ENCODE measurements at regions not wholly inside any gene's neighbourhood (a gene's known extent, or its start where the extent isn't known, plus 50 kb on each side); places are given as distances from the start of the nearest gene placed in this dataset.

DNA sequence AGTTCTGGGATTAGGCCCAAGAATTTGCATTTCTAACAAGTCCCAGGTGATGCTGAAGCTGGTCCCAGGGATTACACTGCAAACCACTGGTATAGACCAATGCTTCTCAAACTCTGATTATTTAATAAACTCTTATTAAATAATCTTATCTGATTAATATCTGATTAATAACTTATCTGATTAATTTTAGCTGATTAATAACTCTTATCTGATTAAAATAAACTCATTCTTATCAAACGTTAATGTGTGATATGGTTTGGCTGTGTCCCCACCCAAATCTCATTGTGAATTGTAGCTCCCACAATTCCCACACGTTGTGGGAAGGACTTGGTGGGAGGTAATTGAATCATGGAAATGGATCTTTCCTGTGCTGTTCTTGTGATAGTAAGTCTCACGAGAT, 78.6 kb upstream of the TANC2 start:
- Histone ChIP-seq H3K36me3 (ENCODE audit: control insufficient read depth in 4 of 4, insufficient read depth in 3 of 4, low read depth in 1 of 4, low read length in 3 of 4) (no peaks in the 10 kb centered on the region), H3K9me3 (ENCODE audit: control insufficient read depth in 4 of 4, low read length in 3 of 4) (no peaks in the 10 kb centered on the region), H3K27ac (ENCODE audit: low read depth in 1 of 2, low read length in 2 of 2) (no peak overlapping the region), H3K9ac (ENCODE audit: low read depth in 1 of 2, low read length in 2 of 2) (no peak overlapping the region), H3K27me3 (ENCODE audit: control insufficient read depth in 4 of 4, insufficient read depth in 4 of 4, low read length in 3 of 4) (peaks cover 0 to 3% (median 1%) of the 10 kb centered on the region in 4 donors), H3K4me3 (ENCODE audit: low read depth in 1 of 3, low read length in 3 of 3) (no peak overlapping the region), H3K4me1 (ENCODE audit: control insufficient read depth in 4 of 4, insufficient read depth in 4 of 4, low read length in 3 of 4) (no peaks in the 10 kb centered on the region)
- 66% methylated on average over 3 of the region's 3 CpGs for WGBS
- no peak for DNase-seq (ENCODE audit: low spot score)
- TF ChIP-seq FOXA1 (IDR thresholded peaks at IDR 0.05) (no peak), HNF4G (IDR thresholded peaks at IDR 0.05) (no peak)
- TF ChIP-seq, protein P1, sequence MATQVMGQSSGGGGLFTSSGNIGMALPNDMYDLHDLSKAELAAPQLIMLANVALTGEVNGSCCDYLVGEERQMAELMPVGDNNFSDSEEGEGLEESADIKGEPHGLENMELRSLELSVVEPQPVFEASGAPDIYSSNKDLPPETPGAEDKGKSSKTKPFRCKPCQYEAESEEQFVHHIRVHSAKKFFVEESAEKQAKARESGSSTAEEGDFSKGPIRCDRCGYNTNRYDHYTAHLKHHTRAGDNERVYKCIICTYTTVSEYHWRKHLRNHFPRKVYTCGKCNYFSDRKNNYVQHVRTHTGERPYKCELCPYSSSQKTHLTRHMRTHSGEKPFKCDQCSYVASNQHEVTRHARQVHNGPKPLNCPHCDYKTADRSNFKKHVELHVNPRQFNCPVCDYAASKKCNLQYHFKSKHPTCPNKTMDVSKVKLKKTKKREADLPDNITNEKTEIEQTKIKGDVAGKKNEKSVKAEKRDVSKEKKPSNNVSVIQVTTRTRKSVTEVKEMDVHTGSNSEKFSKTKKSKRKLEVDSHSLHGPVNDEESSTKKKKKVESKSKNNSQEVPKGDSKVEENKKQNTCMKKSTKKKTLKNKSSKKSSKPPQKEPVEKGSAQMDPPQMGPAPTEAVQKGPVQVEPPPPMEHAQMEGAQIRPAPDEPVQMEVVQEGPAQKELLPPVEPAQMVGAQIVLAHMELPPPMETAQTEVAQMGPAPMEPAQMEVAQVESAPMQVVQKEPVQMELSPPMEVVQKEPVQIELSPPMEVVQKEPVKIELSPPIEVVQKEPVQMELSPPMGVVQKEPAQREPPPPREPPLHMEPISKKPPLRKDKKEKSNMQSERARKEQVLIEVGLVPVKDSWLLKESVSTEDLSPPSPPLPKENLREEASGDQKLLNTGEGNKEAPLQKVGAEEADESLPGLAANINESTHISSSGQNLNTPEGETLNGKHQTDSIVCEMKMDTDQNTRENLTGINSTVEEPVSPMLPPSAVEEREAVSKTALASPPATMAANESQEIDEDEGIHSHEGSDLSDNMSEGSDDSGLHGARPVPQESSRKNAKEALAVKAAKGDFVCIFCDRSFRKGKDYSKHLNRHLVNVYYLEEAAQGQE (IDR thresholded peaks at IDR 0.05): no peak

DNA sequence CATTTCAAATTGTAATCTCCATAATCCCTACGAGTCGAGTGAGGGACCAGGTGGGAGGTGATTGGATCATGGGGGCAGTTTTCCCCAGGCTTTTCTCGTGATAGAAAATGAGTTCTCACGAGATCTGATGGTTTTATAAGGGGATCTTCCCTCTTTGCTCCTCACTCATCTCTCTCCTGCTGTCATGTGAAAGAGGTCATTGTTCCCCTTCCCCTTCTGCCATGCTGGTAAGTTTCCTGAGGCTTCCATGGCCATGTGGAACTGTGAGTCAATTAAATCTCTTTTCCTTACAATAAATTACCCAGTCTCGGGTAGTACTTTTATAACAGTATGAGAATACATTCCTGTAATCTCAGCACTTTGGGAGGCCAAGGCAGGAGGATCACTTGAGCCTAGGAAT, 76.7 kb upstream of the MARCHF10 start:
- WGBS: 65% methylated on average over 5 of the region's 5 CpGs
- H3K27me3 ChIP-seq (ENCODE audit: control insufficient read depth in 4 of 4, insufficient read depth in 4 of 4, low read length in 3 of 4): peaks cover 0 to 3% (median 1%) of the 10 kb centered on the region in 4 donors
- H3K9ac ChIP-seq (ENCODE audit: low read depth in 1 of 2, low read length in 2 of 2): no peak overlapping the region
- no peak for DNase-seq (ENCODE audit: low spot score)
- H3K27ac ChIP-seq (ENCODE audit: low read depth in 1 of 2, low read length in 2 of 2): no peak overlapping the region
- peaks cover 0 to 5% (median 0%) of the 10 kb centered on the region in 4 donors for H3K9me3 ChIP-seq (ENCODE audit: control insufficient read depth in 4 of 4, low read length in 3 of 4)
- no peaks in the 10 kb centered on the region for H3K36me3 ChIP-seq (ENCODE audit: control insufficient read depth in 4 of 4, insufficient read depth in 3 of 4, low read depth in 1 of 4, low read length in 3 of 4)
- H3K4me3 ChIP-seq (ENCODE audit: low read depth in 1 of 3, low read length in 3 of 3): no peak overlapping the region
- no peaks in the 10 kb centered on the region for H3K4me1 ChIP-seq (ENCODE audit: control insufficient read depth in 4 of 4, insufficient read depth in 4 of 4, low read length in 3 of 4)
- TF ChIP-seq NR2F2 (IDR thresholded peaks at IDR 0.05) (no peak), SP1 (IDR thresholded peaks at IDR 0.05) (no peak), HNF4G (IDR thresholded peaks at IDR 0.05) (no peak)

DNA sequence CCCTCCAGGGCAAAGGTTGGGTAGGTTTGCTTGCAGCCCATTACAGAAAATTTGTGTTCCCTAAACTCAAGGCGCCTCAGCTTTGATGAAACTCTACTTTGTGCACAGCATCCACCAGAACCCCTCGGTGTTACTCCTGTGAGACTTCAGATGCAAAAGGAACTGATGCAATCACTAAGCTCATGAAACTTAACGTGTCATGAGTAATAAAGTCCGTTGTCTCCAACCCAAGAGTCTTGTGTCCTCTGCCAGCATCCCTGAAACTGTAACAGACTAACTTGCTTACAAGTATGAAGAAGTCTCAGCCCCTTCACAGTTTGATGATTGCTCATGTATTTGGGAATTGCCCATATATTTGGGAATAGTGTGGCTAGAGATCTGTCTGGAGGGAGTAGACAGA, 74.8 kb upstream of the MARCHF10 start:
- peaks cover 0 to 5% (median 0%) of the 10 kb centered on the region in 4 donors for H3K9me3 ChIP-seq (ENCODE audit: control insufficient read depth in 4 of 4, low read length in 3 of 4)
- H3K4me1 ChIP-seq (ENCODE audit: control insufficient read depth in 4 of 4, insufficient read depth in 4 of 4, low read length in 3 of 4): no peaks in the 10 kb centered on the region
- no peak overlapping the region for H3K9ac ChIP-seq (ENCODE audit: low read depth in 1 of 2, low read length in 2 of 2)
- no peak overlapping the region for H3K27ac ChIP-seq (ENCODE audit: low read depth in 1 of 2, low read length in 2 of 2)
- H3K4me3 ChIP-seq (ENCODE audit: low read depth in 1 of 3, low read length in 3 of 3): no peak overlapping the region
- WGBS: 59% methylated on average over 4 of the region's 4 CpGs
- no peak for DNase-seq (ENCODE audit: low spot score)
- H3K36me3 ChIP-seq (ENCODE audit: control insufficient read depth in 4 of 4, insufficient read depth in 3 of 4, low read depth in 1 of 4, low read length in 3 of 4): no peaks in the 10 kb centered on the region
- peaks cover 0 to 3% (median 0%) of the 10 kb centered on the region in 4 donors for H3K27me3 ChIP-seq (ENCODE audit: control insufficient read depth in 4 of 4, insufficient read depth in 4 of 4, low read length in 3 of 4)
- no peak for TF ChIP-seq SP1 (IDR thresholded peaks at IDR 0.05)
- TF ChIP-seq TAF1 (conservative IDR thresholded peaks at IDR 0.05): no peak
- TF ChIP-seq FOXA1 (IDR thresholded peaks at IDR 0.05): no peak
- TF ChIP-seq, protein P2, sequence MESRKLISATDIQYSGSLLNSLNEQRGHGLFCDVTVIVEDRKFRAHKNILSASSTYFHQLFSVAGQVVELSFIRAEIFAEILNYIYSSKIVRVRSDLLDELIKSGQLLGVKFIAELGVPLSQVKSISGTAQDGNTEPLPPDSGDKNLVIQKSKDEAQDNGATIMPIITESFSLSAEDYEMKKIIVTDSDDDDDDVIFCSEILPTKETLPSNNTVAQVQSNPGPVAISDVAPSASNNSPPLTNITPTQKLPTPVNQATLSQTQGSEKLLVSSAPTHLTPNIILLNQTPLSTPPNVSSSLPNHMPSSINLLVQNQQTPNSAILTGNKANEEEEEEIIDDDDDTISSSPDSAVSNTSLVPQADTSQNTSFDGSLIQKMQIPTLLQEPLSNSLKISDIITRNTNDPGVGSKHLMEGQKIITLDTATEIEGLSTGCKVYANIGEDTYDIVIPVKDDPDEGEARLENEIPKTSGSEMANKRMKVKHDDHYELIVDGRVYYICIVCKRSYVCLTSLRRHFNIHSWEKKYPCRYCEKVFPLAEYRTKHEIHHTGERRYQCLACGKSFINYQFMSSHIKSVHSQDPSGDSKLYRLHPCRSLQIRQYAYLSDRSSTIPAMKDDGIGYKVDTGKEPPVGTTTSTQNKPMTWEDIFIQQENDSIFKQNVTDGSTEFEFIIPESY (IDR thresholded peaks at IDR 0.05): no peak
- no peak for TF ChIP-seq RAD21 (IDR thresholded peaks at IDR 0.05)
- TF ChIP-seq HNF4G (IDR thresholded peaks at IDR 0.05): no peak
- TF ChIP-seq, protein P3, sequence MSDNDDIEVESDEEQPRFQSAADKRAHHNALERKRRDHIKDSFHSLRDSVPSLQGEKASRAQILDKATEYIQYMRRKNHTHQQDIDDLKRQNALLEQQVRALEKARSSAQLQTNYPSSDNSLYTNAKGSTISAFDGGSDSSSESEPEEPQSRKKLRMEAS (IDR thresholded peaks at IDR 0.05): no peak
- TF ChIP-seq EGR1 (IDR thresholded peaks at IDR 0.05; ENCODE audit: low read depth in 2 of 2): no peak
- TF ChIP-seq NR2F2 (IDR thresholded peaks at IDR 0.05): no peak
- TF ChIP-seq YY1 (IDR thresholded peaks at IDR 0.05): no peak
- TF ChIP-seq, protein P4, sequence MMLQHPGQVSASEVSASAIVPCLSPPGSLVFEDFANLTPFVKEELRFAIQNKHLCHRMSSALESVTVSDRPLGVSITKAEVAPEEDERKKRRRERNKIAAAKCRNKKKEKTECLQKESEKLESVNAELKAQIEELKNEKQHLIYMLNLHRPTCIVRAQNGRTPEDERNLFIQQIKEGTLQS (IDR thresholded peaks at IDR 0.05): no peak
- no peak for TF ChIP-seq FOXA2 (IDR thresholded peaks at IDR 0.05)
- no peak for TF ChIP-seq HNF4A (conservative IDR thresholded peaks at IDR 0.05)
- no peak for TF ChIP-seq GABPA (IDR thresholded peaks at IDR 0.05 in 1 of 2, conservative IDR thresholded peaks at IDR 0.05 in 1 of 2)
- TF ChIP-seq, protein P5, sequence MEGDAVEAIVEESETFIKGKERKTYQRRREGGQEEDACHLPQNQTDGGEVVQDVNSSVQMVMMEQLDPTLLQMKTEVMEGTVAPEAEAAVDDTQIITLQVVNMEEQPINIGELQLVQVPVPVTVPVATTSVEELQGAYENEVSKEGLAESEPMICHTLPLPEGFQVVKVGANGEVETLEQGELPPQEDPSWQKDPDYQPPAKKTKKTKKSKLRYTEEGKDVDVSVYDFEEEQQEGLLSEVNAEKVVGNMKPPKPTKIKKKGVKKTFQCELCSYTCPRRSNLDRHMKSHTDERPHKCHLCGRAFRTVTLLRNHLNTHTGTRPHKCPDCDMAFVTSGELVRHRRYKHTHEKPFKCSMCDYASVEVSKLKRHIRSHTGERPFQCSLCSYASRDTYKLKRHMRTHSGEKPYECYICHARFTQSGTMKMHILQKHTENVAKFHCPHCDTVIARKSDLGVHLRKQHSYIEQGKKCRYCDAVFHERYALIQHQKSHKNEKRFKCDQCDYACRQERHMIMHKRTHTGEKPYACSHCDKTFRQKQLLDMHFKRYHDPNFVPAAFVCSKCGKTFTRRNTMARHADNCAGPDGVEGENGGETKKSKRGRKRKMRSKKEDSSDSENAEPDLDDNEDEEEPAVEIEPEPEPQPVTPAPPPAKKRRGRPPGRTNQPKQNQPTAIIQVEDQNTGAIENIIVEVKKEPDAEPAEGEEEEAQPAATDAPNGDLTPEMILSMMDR (IDR thresholded peaks at IDR 0.05; ENCODE audit: low read depth, low read length, missing input control): no peak
- TF ChIP-seq, protein P1 (IDR thresholded peaks at IDR 0.05): no peak
- TF ChIP-seq RXRA (IDR thresholded peaks at IDR 0.05): no peak
